ENCODE measurements at regions not wholly inside any gene's neighbourhood (a gene's known extent, or its start where the extent isn't known, plus 50 kb on each side); places are given as distances from the start of the nearest gene placed in this dataset.

DNA sequence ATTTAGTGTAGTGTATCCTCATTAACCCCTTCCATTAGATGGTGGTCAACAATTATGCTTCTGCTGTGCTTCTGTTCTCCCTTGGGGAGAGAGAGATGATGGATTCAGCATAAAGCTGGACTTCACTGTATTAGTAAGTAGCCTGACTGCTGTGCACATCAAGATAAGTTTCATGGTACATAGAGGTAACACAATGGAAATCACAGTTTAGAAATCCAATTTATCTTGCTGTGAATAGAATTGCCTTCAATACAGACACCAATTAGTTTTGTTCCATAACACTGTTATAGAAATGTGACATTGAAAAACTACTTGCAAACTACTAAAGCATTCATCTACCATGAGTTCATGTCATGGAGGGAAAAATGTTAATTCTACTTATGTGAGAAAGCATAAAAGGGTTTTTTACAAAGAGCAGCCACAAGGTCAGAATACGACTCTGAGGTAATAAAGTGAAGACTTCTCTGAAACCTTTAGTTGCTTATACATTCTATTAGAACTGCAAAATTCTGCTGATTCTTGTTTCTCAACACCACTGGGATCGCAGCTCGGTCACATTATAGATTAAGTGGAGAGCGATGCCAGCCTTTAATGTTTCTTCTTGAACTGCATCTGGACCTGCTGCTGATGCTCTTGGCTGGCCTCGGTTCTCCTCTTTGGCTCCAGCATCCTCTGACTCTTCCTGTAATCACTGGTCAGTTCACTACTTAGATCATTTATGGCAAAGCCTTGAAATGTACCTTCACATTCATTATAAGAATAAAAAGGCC lies 190.8 kb downstream of the ATP23 start:
- DNase-seq (no peak), ATAC-seq (no peak)
- Histone ChIP-seq H3K4me1 (ENCODE audit: control insufficient read depth, insufficient read depth, low read length) (no peaks in the 10 kb centered on the region), H3K4me3 (ENCODE audit: low read length) (no peak overlapping the region), H3K27ac (ENCODE audit: low read length) (no peak overlapping the region), H3K27me3 (ENCODE audit: control insufficient read depth, insufficient read depth, low read length) (no peaks in the 10 kb centered on the region), H3K36me3 (ENCODE audit: control insufficient read depth, insufficient read depth, low read length) (no peaks in the 10 kb centered on the region), H3K9me3 (ENCODE audit: control insufficient read depth, insufficient read depth, low read length) (no peaks in the 10 kb centered on the region)
- Mint-ChIP-seq H3K27me3 (ENCODE audit: low read depth in 2 of 2) (peaks cover 0 to 4% of the 10 kb centered on the region in 2 donors), H3K4me3 (no peak overlapping the region), H3K9me3 (no peaks in the 10 kb centered on the region), H3K36me3 (no peaks in the 10 kb centered on the region), H3K4me1 (no peaks in the 10 kb centered on the region), H3K27ac (no peak overlapping the region)
- intact Hi-C loops (cut with micrococcal nuclease), result no loop called here
- TF ChIP-seq, protein P1, sequence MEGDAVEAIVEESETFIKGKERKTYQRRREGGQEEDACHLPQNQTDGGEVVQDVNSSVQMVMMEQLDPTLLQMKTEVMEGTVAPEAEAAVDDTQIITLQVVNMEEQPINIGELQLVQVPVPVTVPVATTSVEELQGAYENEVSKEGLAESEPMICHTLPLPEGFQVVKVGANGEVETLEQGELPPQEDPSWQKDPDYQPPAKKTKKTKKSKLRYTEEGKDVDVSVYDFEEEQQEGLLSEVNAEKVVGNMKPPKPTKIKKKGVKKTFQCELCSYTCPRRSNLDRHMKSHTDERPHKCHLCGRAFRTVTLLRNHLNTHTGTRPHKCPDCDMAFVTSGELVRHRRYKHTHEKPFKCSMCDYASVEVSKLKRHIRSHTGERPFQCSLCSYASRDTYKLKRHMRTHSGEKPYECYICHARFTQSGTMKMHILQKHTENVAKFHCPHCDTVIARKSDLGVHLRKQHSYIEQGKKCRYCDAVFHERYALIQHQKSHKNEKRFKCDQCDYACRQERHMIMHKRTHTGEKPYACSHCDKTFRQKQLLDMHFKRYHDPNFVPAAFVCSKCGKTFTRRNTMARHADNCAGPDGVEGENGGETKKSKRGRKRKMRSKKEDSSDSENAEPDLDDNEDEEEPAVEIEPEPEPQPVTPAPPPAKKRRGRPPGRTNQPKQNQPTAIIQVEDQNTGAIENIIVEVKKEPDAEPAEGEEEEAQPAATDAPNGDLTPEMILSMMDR (IDR thresholded peaks at IDR 0.05), result no peak
- WGBS (ENCODE audit: insufficient coverage), result 77% methylated on average over 5 of the region's 5 CpGs

DNA sequence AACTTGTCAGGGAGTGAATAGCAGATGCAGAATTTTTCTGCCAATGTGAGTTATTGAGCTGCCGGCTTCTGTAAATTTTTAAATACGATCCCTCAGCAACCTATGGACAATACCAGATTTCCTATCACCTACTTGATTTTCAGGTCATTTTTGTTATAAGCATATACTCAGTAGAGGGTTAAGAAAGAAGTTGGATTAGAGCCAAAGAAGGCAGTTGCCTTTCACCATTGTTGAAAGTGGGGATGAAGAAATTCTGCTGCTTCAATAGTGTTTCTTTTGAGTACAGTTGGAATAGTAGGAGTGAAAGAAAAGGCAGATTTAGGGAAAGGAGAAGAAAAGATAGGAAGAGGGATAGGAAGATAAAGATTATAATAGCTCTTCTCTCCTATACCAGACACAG lies 197.1 kb downstream of the ATP23 start:
- Histone ChIP-seq H3K27me3 (ENCODE audit: control insufficient read depth, insufficient read depth, low read length) (no peaks in the 10 kb centered on the region), H3K27ac (ENCODE audit: low read length) (no peak overlapping the region), H3K36me3 (ENCODE audit: control insufficient read depth, insufficient read depth, low read length) (no peaks in the 10 kb centered on the region), H3K4me1 (ENCODE audit: control insufficient read depth, insufficient read depth, low read length) (no peaks in the 10 kb centered on the region), H3K9me3 (ENCODE audit: control insufficient read depth, insufficient read depth, low read length) (no peaks in the 10 kb centered on the region), H3K4me3 (ENCODE audit: low read length) (no peak overlapping the region)
- ATAC-seq, result no peak
- TF ChIP-seq, protein P1 (IDR thresholded peaks at IDR 0.05), result no peak
- no peaks in the 10 kb centered on the region for H3K4me1 Mint-ChIP-seq
- intact Hi-C loops (cut with micrococcal nuclease), result no loop called here
- no peaks in the 10 kb centered on the region for H3K36me3 Mint-ChIP-seq
- 80% methylated on average over 1 of the region's 2 CpGs for WGBS (ENCODE audit: insufficient coverage)
- H3K4me3 Mint-ChIP-seq, result no peak overlapping the region
- no peaks in the 10 kb centered on the region for H3K9me3 Mint-ChIP-seq
- DNase-seq, result no peak
- peaks cover 0 to 7% of the 10 kb centered on the region in 2 donors for H3K27me3 Mint-ChIP-seq (ENCODE audit: low read depth in 2 of 2)
- H3K27ac Mint-ChIP-seq, result no peak overlapping the region

DNA sequence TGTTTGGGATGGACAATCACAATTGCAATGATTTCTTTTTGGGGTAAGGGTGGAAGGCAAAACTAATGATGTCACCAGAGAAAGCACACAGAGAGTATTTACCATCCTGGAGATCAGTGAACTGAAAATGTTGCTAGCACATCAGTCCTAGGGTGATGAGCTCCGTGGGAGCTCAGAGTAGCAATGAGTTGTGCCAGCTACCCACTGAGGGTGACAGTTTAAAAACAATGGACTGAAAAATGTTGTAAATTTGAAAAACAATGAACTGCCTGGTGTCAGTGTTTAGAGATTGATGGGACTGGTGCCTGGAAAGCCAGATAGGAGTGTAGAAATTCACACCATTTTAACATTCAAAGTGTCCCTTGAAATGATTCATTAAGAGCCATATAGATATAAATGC lies 198.5 kb downstream of the ATP23 start:
- intact Hi-C loops (cut with micrococcal nuclease), result no loop called here
- Histone ChIP-seq H3K27me3 (ENCODE audit: control insufficient read depth, insufficient read depth, low read length) (no peaks in the 10 kb centered on the region), H3K27ac (ENCODE audit: low read length) (no peak overlapping the region), H3K4me1 (ENCODE audit: control insufficient read depth, insufficient read depth, low read length) (no peaks in the 10 kb centered on the region), H3K4me3 (ENCODE audit: low read length) (no peak overlapping the region), H3K36me3 (ENCODE audit: control insufficient read depth, insufficient read depth, low read length) (no peaks in the 10 kb centered on the region), H3K9me3 (ENCODE audit: control insufficient read depth, insufficient read depth, low read length) (no peaks in the 10 kb centered on the region)
- Mint-ChIP-seq H3K4me1 (no peaks in the 10 kb centered on the region), H3K36me3 (no peaks in the 10 kb centered on the region), H3K27ac (no peak overlapping the region), H3K4me3 (no peak overlapping the region), H3K9me3 (no peaks in the 10 kb centered on the region), H3K27me3 (ENCODE audit: low read depth in 2 of 2) (peaks cover 0 to 7% of the 10 kb centered on the region in 2 donors)
- ATAC-seq (no peak), DNase-seq (no peak)
- TF ChIP-seq, protein P1 (IDR thresholded peaks at IDR 0.05), result no peak
- WGBS (ENCODE audit: insufficient coverage), result 29% methylated on average over 1 of the region's 1 CpG

DNA sequence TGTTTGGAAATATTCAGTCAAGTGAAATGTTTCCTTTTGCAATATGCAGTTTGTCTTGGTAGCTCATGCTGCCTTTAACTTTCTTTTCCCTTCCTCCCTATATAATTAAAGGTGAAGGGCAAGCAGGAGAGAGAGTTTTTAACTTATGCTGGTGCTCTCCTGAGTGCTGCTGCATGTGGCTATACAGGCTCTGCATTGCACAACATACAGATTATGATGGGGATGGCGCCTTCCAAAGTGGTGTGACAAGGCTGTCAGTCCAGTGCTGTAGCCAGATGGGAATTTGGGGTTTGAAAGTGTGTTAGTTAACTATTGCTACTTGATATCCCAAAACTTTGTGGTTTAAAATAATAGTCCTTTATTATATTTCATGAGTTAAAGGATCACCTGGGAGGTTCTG lies 199.0 kb downstream of the ATP23 start:
- Mint-ChIP-seq H3K27ac (no peak overlapping the region), H3K4me1 (no peaks in the 10 kb centered on the region), H3K36me3 (no peaks in the 10 kb centered on the region), H3K4me3 (no peak overlapping the region), H3K27me3 (ENCODE audit: low read depth in 2 of 2) (peaks cover 0 to 7% of the 10 kb centered on the region in 2 donors), H3K9me3 (peaks cover 2 to 3% of the 10 kb centered on the region in 2 donors)
- TF ChIP-seq, protein P1 (IDR thresholded peaks at IDR 0.05), result no peak
- no peaks in the 10 kb centered on the region for H3K4me1 ChIP-seq (ENCODE audit: control insufficient read depth, insufficient read depth, low read length)
- H3K27ac ChIP-seq (ENCODE audit: low read length), result no peak overlapping the region
- no peak overlapping the region for H3K4me3 ChIP-seq (ENCODE audit: low read length)
- ATAC-seq (no peak), DNase-seq (no peak)
- H3K36me3 ChIP-seq (ENCODE audit: control insufficient read depth, insufficient read depth, low read length), result no peaks in the 10 kb centered on the region
- WGBS (ENCODE audit: insufficient coverage), result 79% methylated on average over 1 of the region's 1 CpG
- H3K9me3 ChIP-seq (ENCODE audit: control insufficient read depth, insufficient read depth, low read length), result no peaks in the 10 kb centered on the region
- H3K27me3 ChIP-seq (ENCODE audit: control insufficient read depth, insufficient read depth, low read length), result no peaks in the 10 kb centered on the region
- intact Hi-C loops (cut with micrococcal nuclease), result no loop called here

Data from natural killer cell (primary cell).